ENCODE measurements at regions not wholly inside any gene's neighbourhood (a gene's known extent, or its start where the extent isn't known, plus 50 kb on each side); places are given as distances from the start of the nearest gene placed in this dataset.

GRCh38 chr10:21441625-21442024 lies 83.9 kb downstream of the SKIDA1 start:
- TF ChIP-seq CTCF (IDR thresholded peaks at IDR 0.05; ENCODE audit: borderline replicate concordance, extremely low read depth, low read length, poor library complexity, severe bottlenecking) (no peak), EZH2 (IDR thresholded peaks at IDR 0.05; ENCODE audit: borderline replicate concordance, low read depth, low read length, severe bottlenecking) (no peak)

Measured in DND-41 (cell line).